HEK293 (cell line): ENCODE measurements at regions not wholly inside any gene's neighbourhood (a gene's known extent, or its start where the extent isn't known, plus 50 kb on each side); places are given as distances from the start of the nearest gene placed in this dataset.

Source experiments
- CTCF ChIA-PET: fragments of 350-600 bp; formaldehyde crosslinking; extraction: SDS; loops from one replicate; lab custom pipeline; 2021; ENCODE audit warnings: antibody characterized with exemption; lab: Yijun Ruan, JAX
- POLR2A ChIA-PET: fragments of 300-600 bp; formaldehyde crosslinking; extraction: SDS; loops from one replicate; lab custom pipeline; 2020; ENCODE audit warnings: antibody characterized with exemption, inconsistent platforms; lab: Yijun Ruan, JAX
- H3K27ac ChIP-seq: fragments of 200-500 bp; sonication (Bioruptor generic); 2 replicates; pipeline ENCODE4 v1.5.1; 2014; ENCODE audit warnings: low read depth, low read length, control low read depth, inconsistent platforms; ENCODE audit errors: extremely low read depth
- H3K36me3 ChIP-seq, 2 experiments: fragments of 200-500 bp in 1 of 2; sonication (Bioruptor generic) in 1 of 2; 1 replicate in 1 of 2; 2 replicates in 1 of 2; pipeline ENCODE4 v1.5.1; 2014 to 2017; ENCODE audit warnings: inconsistent platforms in 2 of 2, low read length in 2 of 2; ENCODE audit not compliant: control insufficient read depth in 2 of 2, insufficient read depth in 1 of 2
- H3K4me1 ChIP-seq: fragments of 200-500 bp; sonication (Bioruptor generic); 2 replicates; pipeline ENCODE4 v1.5.1; 2014; ENCODE audit warnings: mild to moderate bottlenecking, low read length, inconsistent platforms; ENCODE audit not compliant: control insufficient read depth, insufficient read depth
- H3K4me3 ChIP-seq: 2 replicates; pipeline ENCODE4 v1.5.1; 2011; ENCODE audit warnings: low read depth, mild to moderate bottlenecking, control low read depth, low read length, moderate library complexity
- H3K9me3 ChIP-seq: fragments of 200-500 bp; sonication (Bioruptor generic); 2 replicates; pipeline ENCODE4 v1.5.1; 2014; ENCODE audit warnings: low read depth, low read length, inconsistent platforms; ENCODE audit not compliant: control insufficient read depth, insufficient read depth
- GLI4 ChIP-seq: fragments of 450-650 bp; formaldehyde crosslinking; IDR thresholded peaks from 2 replicates; pipeline ENCODE4 v1.5.1; 2016; ENCODE audit warnings: missing biosample characterization, missing genetic modification characterization
- HOXC10 ChIP-seq: sonication (generic); formaldehyde crosslinking; IDR thresholded peaks from 2 replicates; pipeline ENCODE4 v1.8.1; 2023; ENCODE audit warnings: mild to moderate bottlenecking, missing genetic modification reagents
- KLF7 ChIP-seq: fragments of 450-650 bp; formaldehyde crosslinking; IDR thresholded peaks from 2 replicates; pipeline ENCODE4 v1.5.1; 2016; ENCODE audit warnings: missing biosample characterization, missing genetic modification characterization, borderline replicate concordance
- PRDM4 ChIP-seq: fragments of 450-650 bp; formaldehyde crosslinking; IDR thresholded peaks from 2 replicates; pipeline ENCODE4 v1.5.1; 2017; ENCODE audit warnings: missing biosample characterization, missing genetic modification characterization
- PRDM6 ChIP-seq: fragments of 450-650 bp; formaldehyde crosslinking; IDR thresholded peaks from 2 replicates; pipeline ENCODE4 v1.5.1; 2017; ENCODE audit warnings: missing biosample characterization, missing genetic modification characterization
- ZBTB10 ChIP-seq: fragments of 450-650 bp; formaldehyde crosslinking; IDR thresholded peaks from 2 replicates; pipeline ENCODE4 v1.5.1; 2016; ENCODE audit warnings: missing biosample characterization, missing genetic modification characterization
- ZBTB26 ChIP-seq: fragments of 450-650 bp; formaldehyde crosslinking; optimal IDR thresholded peaks from 2 replicates; pipeline ENCODE3; 2016; ENCODE audit warnings: missing biosample characterization, mild to moderate bottlenecking, missing genetic modification characterization
- ZNF155 ChIP-seq: fragments of 450-650 bp; formaldehyde crosslinking; IDR thresholded peaks from 2 replicates; pipeline ENCODE4 v1.5.1; 2016; ENCODE audit warnings: missing biosample characterization, missing genetic modification characterization
- ZNF2 ChIP-seq: fragments of 450-650 bp; formaldehyde crosslinking; IDR thresholded peaks from 2 replicates; pipeline ENCODE4 v1.5.1; 2016; ENCODE audit warnings: missing biosample characterization, missing genetic modification characterization
- ZNF239 ChIP-seq: fragments of 450-650 bp; formaldehyde crosslinking; IDR thresholded peaks from 2 replicates; pipeline ENCODE4 v1.5.1; 2016; ENCODE audit warnings: missing biosample characterization, missing genetic modification characterization
- ZNF24 ChIP-seq: fragments of 450-650 bp; formaldehyde crosslinking; IDR thresholded peaks from 2 replicates; pipeline ENCODE4 v1.5.1; 2016; ENCODE audit warnings: missing biosample characterization, missing genetic modification characterization
- ZNF510 ChIP-seq: fragments of 450-650 bp; formaldehyde crosslinking; IDR thresholded peaks from 2 replicates; pipeline ENCODE4 v1.5.1; 2018; ENCODE audit warnings: mild to moderate bottlenecking, missing genetic modification characterization, missing biosample characterization; ENCODE audit not compliant: insufficient replicate concordance
- ZNF555 ChIP-seq: fragments of 450-650 bp; formaldehyde crosslinking; conservative IDR thresholded peaks from 2 replicates; pipeline ENCODE4 v1.5.1; 2017; ENCODE audit warnings: missing biosample characterization, mild to moderate bottlenecking, missing genetic modification characterization, inconsistent platforms
- ZNF585B ChIP-seq: fragments of 450-650 bp; formaldehyde crosslinking; IDR thresholded peaks from 2 replicates; pipeline ENCODE4 v1.5.1; 2016; ENCODE audit warnings: missing biosample characterization, missing genetic modification characterization
- ZNF600 ChIP-seq: fragments of 450-650 bp; formaldehyde crosslinking; IDR thresholded peaks from 2 replicates; pipeline ENCODE4 v1.5.1; 2016; ENCODE audit warnings: missing biosample characterization, missing genetic modification characterization
- ZNF610 ChIP-seq: fragments of 450-650 bp; formaldehyde crosslinking; IDR thresholded peaks from 2 replicates; pipeline ENCODE4 v1.5.1; 2016; ENCODE audit warnings: missing biosample characterization, missing genetic modification characterization, borderline replicate concordance
- ZNF626 ChIP-seq: fragments of 450-650 bp; sonication (Bioruptor Pico); formaldehyde crosslinking; IDR thresholded peaks from 2 replicates; pipeline ENCODE4 v1.5.1; 2018; ENCODE audit warnings: missing biosample characterization, missing genetic modification characterization, inconsistent platforms
- ZNF701 ChIP-seq: fragments of 450-650 bp; formaldehyde crosslinking; IDR thresholded peaks from 2 replicates; pipeline ENCODE4 v1.5.1; 2016; ENCODE audit warnings: missing biosample characterization, missing genetic modification characterization
- ZNF785 ChIP-seq: fragments of 450-650 bp; formaldehyde crosslinking; IDR thresholded peaks from 2 replicates; pipeline ENCODE4 v1.5.1; 2016; ENCODE audit warnings: missing biosample characterization, missing genetic modification characterization
- ZSCAN5A ChIP-seq: fragments of 450-650 bp; formaldehyde crosslinking; IDR thresholded peaks from 2 replicates; pipeline ENCODE4 v1.5.1; 2016; ENCODE audit warnings: missing biosample characterization, missing genetic modification characterization

- Histone ChIP-seq H3K9me3 (peaks cover 2% of the 10 kb centered on the region), H3K4me3 (no peak overlapping the region), H3K4me1 (peaks cover 3% of the 10 kb centered on the region; the same call in 1 of the 2 replicates), H3K27ac (no peak overlapping the region), H3K36me3 (no peaks in the 10 kb centered on the region)
- TF ChIP-seq ZNF24 (tag by site-specific recombination) (no peak), PRDM6 (tag by site-specific recombination) (no peak), HOXC10 (no peak), ZNF155 (tag by site-specific recombination) (no peak), ZNF239 (no peak), ZNF585B (tag by site-specific recombination) (no peak), ZNF510 (tag by site-specific recombination) (no peak), KLF7 (tag by site-specific recombination) (no peak), ZNF600 (tag by site-specific recombination) (no peak), ZNF701 (tag by site-specific recombination) (no peak), ZSCAN5A (tag by site-specific recombination) (no peak), ZNF626 (tag by site-specific recombination) (no peak), ZNF2 (tag by site-specific recombination) (no peak), ZBTB10 (tag by site-specific recombination) (no peak), ZNF610 (tag by site-specific recombination) (no peak), GLI4 (no peak), ZNF785 (tag by site-specific recombination) (no peak), ZNF555 (tag by site-specific recombination) (no peak), ZBTB26 (no peak), PRDM4 (tag by site-specific recombination) (no peak)
- CTCF ChIA-PET = interaction anchor here (2.4 kb wide), 1 partner anchor 64 kb away, joined by 6 read pairs; no protein-coding TSS in a partner anchor
- POLR2A ChIA-PET = no interaction called here
Measured at GRCh38 chr1:201773764-201774163, 55.2 kb upstream of the IPO9 start.
